GM10266 (cell line): ENCODE measurements at regions not wholly inside any gene's neighbourhood (a gene's known extent, or its start where the extent isn't known, plus 50 kb on each side); places are given as distances from the start of the nearest gene placed in this dataset.

Source experiments
- DNase-seq: peaks from one replicate; pipeline ENCODE4 v3.0.0; 2012; ENCODE audit errors: extremely low spot score
- CTCF ChIP-seq: IDR thresholded peaks from 2 replicates; pipeline ENCODE4 v1.5.1; 2012; ENCODE audit warnings: mild to moderate bottlenecking, low read depth; ENCODE audit not compliant: control insufficient read depth, insufficient read depth; ENCODE audit errors: missing control alignments

- DNase-seq = no peak
- no peak for TF ChIP-seq CTCF
These were observed 102.1 kb downstream of the RASSF10 start for GRCh38 chr11:13110929-13111812.

DNA sequence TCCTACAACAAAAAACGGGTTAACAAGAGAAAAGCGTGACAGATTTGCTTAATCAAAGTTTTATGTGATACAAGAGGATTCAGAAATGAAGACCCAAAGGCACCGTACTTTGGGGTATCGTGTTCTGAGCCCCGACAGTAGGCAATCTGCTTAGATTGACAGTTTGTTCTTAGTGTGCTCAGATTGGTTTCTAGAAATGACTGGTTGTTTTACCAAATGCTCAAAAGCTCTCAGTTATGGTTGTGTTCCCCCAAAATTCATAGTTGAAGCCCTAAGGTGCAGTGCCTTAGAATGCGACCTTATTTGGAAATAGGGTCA, 102.7 kb downstream of the RASSF10 start:
- DNase-seq = no peak
- TF ChIP-seq CTCF = no peak

DNA sequence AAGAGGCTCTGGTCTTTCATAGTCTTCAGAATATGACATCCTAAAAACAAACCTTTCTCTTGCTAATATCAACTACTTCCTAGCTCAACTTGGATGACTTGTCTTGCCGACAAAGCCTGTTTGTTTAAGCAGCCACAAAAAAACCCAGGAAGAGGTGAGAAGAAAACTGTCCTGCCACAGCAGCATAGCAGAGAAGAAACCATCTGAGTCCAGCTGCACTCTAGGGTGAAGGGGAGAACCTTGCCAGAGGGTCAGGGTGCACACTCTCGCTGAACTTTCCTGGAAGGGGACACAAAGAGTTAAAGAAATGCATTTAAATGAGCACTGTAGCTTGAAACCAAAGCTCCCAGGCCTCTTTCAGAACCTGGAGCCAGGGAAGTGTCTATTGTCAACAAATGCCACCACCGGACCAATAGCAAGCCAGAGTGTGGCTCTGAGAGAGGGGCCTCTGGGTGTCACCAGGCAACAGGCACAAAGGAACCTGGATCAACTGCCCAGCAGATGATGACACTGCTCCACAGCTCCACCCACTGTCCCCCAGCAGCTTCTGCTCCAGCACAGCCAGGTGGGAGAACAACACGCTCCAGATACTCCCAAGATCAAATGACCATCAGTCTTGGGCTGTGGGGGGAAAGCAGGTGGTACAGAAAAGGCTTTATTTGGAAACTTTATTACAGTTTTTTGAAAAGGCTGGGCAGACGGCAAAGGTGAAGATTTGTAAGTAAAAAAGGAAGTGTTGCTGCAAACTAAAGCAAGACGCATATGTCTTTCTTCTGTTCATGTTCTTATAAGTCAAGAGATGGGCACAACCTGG, 105.7 kb downstream of the RASSF10 start:
- no peak for DNase-seq
- TF ChIP-seq CTCF = peak; percentile 28

- TF ChIP-seq CTCF = no peak
- DNase-seq = no peak
These were observed 106.2 kb downstream of the RASSF10 start for GRCh38 chr11:13115380-13115675.

DNA sequence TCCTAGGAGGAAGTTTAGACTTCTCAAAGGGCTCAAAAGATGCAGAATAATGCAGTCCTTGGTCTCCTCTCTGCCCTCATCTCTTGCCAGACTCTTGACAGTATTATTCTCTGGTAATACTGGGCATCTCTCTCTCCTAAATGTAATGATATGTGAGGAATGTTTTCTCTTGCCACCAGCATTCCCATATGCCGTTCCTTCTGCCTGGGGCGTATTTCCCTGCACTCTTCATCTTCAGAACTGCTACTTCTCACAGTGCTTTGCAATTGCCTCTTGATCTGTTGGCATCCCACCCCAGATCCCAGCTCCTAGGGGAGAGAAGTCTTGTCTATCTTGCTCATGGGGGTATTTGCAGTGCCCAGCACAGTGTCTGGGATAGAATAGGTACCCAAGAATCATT, 107.4 kb downstream of the RASSF10 start:
- TF ChIP-seq CTCF = no peak
- no peak for DNase-seq

GRCh38 chr11:13117344-13117743, 108.2 kb downstream of the RASSF10 start:
- no peak for TF ChIP-seq CTCF
- no peak for DNase-seq

DNA sequence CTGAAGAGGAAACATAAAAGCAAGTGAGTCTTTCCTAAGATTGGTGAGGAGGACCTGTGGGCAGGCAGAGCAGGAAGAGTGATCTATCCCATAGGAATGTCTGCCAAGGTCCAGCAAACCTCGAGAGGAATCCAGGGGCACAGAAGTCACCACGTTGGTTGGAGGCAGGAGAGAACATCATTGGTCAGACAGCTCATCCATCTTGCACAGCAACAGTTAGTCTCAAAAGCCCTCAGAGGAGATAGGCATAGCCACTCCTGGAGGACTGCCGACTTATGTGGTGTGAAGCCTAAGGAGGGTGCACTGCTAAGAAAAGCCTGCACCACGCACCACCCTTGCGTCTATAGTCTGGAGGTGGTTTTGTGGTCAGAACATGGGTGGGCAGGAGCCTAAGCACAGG, 109.1 kb downstream of the RASSF10 start:
- no peak for DNase-seq
- no peak for TF ChIP-seq CTCF
